ENCODE measurements at regions not wholly inside any gene's neighbourhood (a gene's known extent, or its start where the extent isn't known, plus 50 kb on each side); places are given as distances from the start of the nearest gene placed in this dataset.

DNA sequence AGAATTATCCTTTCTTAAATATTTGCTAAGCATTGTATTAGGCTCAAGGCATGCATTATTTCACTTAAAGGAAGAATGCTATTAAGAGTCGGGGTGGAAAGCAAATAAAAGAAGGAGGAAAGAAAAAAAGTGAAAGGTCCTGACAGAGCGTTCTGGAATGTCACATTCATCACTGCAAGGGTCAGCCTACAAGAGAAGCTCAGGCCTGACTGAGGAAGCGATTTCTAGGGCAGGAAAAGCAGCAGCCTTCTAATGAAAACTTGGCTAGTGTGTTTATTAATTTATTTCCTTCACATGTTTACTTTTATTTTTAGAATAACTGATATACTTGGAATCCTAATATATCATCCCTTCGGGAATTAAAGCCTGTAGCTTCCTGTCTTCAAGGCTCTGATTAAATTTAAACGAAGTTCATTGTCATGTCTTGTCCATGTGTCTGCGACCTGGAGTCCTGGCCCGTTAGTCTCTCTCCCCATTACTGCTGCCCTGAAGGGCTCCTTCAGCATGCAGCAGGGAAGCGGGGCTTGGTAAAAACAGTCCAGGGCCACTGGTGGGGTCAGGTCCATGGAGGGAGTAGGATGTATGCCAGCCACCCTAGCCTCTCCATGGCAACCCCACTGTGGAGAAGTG lies 119.2 kb upstream of the CCDC68 start:
- Histone ChIP-seq H3K27me3 (ENCODE audit: insufficient read depth, low read depth, low read length) (no peaks in the 10 kb centered on the region), H3K4me2 (ENCODE audit: low read length) (no peak overlapping the region), H3K36me3 (ENCODE audit: insufficient read depth, low read length) (no peaks in the 10 kb centered on the region), H2AFZ (ENCODE audit: low read depth, low read length) (no peak overlapping the region), H3K27ac (ENCODE audit: low read length) (no peak overlapping the region), H3K79me2 (replicated peaks; ENCODE audit: insufficient read depth, low read length) (no peaks in the 10 kb centered on the region), H3K4me3 (ENCODE audit: low read length) (no peak overlapping the region), H3F3A (ENCODE audit: insufficient read depth, low read length, poor library complexity, severe bottlenecking) (no peaks in the 10 kb centered on the region), H3K9me3 (ENCODE audit: low read length) (no peaks in the 10 kb centered on the region), H3K9ac (ENCODE audit: low read length) (no peak overlapping the region), H4K20me1 (ENCODE audit: insufficient read depth) (no peaks in the 10 kb centered on the region), H3K9me2 (ENCODE audit: insufficient read depth, low read length) (no peaks in the 10 kb centered on the region)
- TF ChIP-seq POLR2AphosphoS5 (IDR thresholded peaks at IDR 0.05) (no peak), EP300 (conservative IDR thresholded peaks at IDR 0.05; ENCODE audit: poor library complexity, severe bottlenecking) (no peak), MXI1 (conservative IDR thresholded peaks at IDR 0.05; ENCODE audit: poor library complexity, severe bottlenecking) (no peak), RAD21 (conservative IDR thresholded peaks at IDR 0.05) (no peak), EZH2 (IDR thresholded peaks at IDR 0.05; ENCODE audit: borderline replicate concordance, insufficient read depth, low read length, poor library complexity, severe bottlenecking) (no peak), SMC3 (conservative IDR thresholded peaks at IDR 0.05; ENCODE audit: poor library complexity) (no peak), TAF1 (IDR thresholded peaks at IDR 0.05; ENCODE audit: low read depth) (no peak)
- TF ChIP-seq, protein P1, sequence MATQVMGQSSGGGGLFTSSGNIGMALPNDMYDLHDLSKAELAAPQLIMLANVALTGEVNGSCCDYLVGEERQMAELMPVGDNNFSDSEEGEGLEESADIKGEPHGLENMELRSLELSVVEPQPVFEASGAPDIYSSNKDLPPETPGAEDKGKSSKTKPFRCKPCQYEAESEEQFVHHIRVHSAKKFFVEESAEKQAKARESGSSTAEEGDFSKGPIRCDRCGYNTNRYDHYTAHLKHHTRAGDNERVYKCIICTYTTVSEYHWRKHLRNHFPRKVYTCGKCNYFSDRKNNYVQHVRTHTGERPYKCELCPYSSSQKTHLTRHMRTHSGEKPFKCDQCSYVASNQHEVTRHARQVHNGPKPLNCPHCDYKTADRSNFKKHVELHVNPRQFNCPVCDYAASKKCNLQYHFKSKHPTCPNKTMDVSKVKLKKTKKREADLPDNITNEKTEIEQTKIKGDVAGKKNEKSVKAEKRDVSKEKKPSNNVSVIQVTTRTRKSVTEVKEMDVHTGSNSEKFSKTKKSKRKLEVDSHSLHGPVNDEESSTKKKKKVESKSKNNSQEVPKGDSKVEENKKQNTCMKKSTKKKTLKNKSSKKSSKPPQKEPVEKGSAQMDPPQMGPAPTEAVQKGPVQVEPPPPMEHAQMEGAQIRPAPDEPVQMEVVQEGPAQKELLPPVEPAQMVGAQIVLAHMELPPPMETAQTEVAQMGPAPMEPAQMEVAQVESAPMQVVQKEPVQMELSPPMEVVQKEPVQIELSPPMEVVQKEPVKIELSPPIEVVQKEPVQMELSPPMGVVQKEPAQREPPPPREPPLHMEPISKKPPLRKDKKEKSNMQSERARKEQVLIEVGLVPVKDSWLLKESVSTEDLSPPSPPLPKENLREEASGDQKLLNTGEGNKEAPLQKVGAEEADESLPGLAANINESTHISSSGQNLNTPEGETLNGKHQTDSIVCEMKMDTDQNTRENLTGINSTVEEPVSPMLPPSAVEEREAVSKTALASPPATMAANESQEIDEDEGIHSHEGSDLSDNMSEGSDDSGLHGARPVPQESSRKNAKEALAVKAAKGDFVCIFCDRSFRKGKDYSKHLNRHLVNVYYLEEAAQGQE (IDR thresholded peaks at IDR 0.05; ENCODE audit: borderline replicate concordance), result no peak
- TF ChIP-seq, protein P2, sequence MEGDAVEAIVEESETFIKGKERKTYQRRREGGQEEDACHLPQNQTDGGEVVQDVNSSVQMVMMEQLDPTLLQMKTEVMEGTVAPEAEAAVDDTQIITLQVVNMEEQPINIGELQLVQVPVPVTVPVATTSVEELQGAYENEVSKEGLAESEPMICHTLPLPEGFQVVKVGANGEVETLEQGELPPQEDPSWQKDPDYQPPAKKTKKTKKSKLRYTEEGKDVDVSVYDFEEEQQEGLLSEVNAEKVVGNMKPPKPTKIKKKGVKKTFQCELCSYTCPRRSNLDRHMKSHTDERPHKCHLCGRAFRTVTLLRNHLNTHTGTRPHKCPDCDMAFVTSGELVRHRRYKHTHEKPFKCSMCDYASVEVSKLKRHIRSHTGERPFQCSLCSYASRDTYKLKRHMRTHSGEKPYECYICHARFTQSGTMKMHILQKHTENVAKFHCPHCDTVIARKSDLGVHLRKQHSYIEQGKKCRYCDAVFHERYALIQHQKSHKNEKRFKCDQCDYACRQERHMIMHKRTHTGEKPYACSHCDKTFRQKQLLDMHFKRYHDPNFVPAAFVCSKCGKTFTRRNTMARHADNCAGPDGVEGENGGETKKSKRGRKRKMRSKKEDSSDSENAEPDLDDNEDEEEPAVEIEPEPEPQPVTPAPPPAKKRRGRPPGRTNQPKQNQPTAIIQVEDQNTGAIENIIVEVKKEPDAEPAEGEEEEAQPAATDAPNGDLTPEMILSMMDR (IDR thresholded peaks at IDR 0.05; ENCODE audit: poor library complexity, severe bottlenecking), result no peak

DNA sequence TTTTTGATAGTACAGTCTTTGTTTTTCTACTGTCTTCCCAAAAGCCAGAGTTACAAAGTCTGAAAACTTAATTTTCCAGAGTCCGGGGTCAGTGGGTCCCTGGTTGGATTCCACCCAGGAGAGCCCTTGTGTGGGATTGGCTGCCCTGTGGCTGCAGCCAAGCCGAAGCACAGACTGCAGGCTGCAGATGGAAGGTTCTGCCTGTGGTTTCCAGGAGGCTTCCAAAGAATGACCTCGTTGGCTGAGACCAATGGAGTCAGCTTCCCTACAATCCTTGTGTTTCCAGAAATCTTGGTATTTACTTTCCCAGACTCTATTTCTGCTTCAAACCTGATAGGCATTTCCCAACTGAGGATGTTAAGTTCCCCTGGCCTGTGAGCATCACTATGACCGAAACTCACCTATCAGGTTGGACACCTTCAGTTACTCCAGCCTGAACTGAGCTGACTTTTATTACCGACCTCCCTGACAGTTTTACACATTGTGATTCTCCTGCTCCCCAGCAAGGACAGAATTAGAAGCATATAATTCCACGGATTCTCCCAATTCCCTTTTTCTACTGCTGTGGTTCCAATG lies 117.5 kb upstream of the CCDC68 start:
- Histone ChIP-seq H3K9ac (ENCODE audit: low read length) (no peak overlapping the region), H3K4me2 (ENCODE audit: low read length) (no peak overlapping the region), H3K9me2 (ENCODE audit: insufficient read depth, low read length) (no peaks in the 10 kb centered on the region), H3F3A (ENCODE audit: insufficient read depth, low read length, poor library complexity, severe bottlenecking) (no peaks in the 10 kb centered on the region), H3K4me3 (ENCODE audit: low read length) (no peak overlapping the region), H4K20me1 (ENCODE audit: insufficient read depth) (no peaks in the 10 kb centered on the region), H3K79me2 (replicated peaks; ENCODE audit: insufficient read depth, low read length) (no peaks in the 10 kb centered on the region), H2AFZ (ENCODE audit: low read depth, low read length) (no peak overlapping the region), H3K27ac (ENCODE audit: low read length) (no peak overlapping the region), H3K9me3 (ENCODE audit: low read length) (no peaks in the 10 kb centered on the region), H3K27me3 (ENCODE audit: insufficient read depth, low read depth, low read length) (no peaks in the 10 kb centered on the region), H3K36me3 (ENCODE audit: insufficient read depth, low read length) (no peaks in the 10 kb centered on the region)
- TF ChIP-seq SMC3 (conservative IDR thresholded peaks at IDR 0.05; ENCODE audit: poor library complexity), result no peak
- no peak for TF ChIP-seq RAD21 (conservative IDR thresholded peaks at IDR 0.05)
- no peak for TF ChIP-seq POLR2AphosphoS5 (IDR thresholded peaks at IDR 0.05)
- TF ChIP-seq EP300 (conservative IDR thresholded peaks at IDR 0.05; ENCODE audit: poor library complexity, severe bottlenecking), result no peak
- no peak for TF ChIP-seq MXI1 (conservative IDR thresholded peaks at IDR 0.05; ENCODE audit: poor library complexity, severe bottlenecking)
- TF ChIP-seq, protein P1 (IDR thresholded peaks at IDR 0.05; ENCODE audit: borderline replicate concordance), result no peak
- no peak for TF ChIP-seq TAF1 (IDR thresholded peaks at IDR 0.05; ENCODE audit: low read depth)
- TF ChIP-seq, protein P2 (IDR thresholded peaks at IDR 0.05; ENCODE audit: poor library complexity, severe bottlenecking), result no peak
- no peak for TF ChIP-seq EZH2 (IDR thresholded peaks at IDR 0.05; ENCODE audit: borderline replicate concordance, insufficient read depth, low read length, poor library complexity, severe bottlenecking)
